ENCODE measurements at regions not wholly inside any gene's neighbourhood (a gene's known extent, or its start where the extent isn't known, plus 50 kb on each side); places are given as distances from the start of the nearest gene placed in this dataset.

DNA sequence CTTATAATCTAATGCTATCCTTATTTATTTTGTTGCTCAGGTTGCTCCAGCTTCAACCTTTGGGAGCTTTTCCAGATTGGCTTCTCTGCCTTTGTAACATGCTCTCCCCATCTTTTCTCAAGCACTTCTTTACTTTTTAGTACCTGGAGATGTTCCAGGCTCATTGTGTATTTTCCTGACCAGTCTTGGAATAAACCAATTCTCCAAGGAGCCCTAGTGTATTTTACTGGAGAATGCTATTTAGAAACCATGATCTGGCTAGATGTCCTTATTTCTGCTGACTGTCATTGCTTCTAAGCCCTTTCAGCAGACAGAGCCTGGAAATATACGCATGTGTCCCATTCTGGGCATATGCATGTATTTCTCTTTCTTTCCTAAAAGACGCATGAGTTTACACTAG lies 95.7 kb downstream of the EMX2 start:
- DNase-seq (ENCODE audit: low spot score): no peak

DNA sequence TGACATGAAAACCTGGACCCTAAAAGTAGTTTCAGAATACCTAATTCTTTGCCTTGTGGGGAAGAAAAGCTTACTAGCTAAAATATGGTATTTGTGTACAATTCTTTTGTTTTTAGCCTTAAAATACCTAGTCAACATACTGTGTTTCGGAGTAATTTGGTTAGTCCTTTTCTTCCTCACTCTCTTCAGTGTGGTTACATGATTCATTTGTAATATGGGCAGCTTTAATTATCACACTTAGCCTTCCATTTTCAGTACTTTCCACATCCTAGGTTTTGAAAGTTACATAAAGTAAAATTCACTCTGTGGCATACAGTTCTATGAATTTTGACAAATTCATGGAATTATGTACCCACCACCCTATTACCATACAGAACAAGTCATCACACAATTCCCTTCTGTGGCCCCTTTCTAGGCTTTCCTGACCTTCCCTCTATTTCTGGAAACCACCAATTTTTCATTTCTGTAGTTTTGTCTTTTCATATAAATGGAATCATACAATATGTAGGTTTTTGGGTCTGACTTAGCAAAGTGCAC lies 96.2 kb downstream of the EMX2 start:
- no peak for DNase-seq (ENCODE audit: low spot score)

DNA sequence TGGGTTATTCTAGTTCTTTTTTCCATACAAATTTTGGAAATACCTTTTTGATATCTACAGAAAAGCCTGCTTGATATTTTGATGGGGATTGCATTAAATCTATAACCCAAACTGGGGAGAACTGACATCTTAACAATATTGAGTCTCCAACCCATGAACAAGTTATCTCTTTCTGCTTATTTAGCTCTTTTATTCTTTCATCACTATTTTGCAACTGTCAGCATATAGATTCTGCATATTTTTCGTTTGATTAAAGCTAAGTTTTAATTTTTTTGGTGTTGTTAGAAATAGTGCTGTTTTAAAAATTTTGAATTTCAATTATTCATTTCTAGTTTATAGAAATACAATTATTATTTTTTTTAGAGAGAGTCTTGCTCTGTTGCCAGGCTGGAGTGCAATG lies 97.9 kb downstream of the EMX2 start:
- no peak for DNase-seq (ENCODE audit: low spot score)

DNA sequence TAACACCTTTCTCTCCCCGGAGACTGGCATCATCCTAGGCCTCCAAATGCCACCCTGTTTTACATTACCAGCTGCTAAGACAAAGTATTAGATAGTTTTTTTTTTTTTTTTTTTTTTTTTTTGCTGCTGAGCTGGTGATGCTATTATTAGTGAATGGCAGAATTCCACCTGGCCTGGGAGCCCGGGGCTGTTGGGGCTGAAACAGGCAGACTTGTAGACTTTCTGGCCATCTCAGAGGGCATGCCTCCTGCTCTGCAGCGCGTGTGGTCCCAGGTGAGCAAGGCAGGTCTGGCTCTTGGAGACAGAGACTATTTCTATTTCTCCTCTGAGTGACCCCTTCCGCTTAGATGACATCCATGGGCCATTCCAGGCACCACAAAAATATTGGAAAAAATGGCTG lies 104.2 kb downstream of the EMX2 start:
- DNase-seq (ENCODE audit: low spot score): no peak

- DNase-seq (ENCODE audit: low spot score): no peak
Measured at GRCh38 chr10:117647306-117647705, 104.8 kb downstream of the EMX2 start.

- no peak for DNase-seq (ENCODE audit: low spot score)
Measured at GRCh38 chr10:117651121-117651520, 108.6 kb downstream of the EMX2 start.

DNA sequence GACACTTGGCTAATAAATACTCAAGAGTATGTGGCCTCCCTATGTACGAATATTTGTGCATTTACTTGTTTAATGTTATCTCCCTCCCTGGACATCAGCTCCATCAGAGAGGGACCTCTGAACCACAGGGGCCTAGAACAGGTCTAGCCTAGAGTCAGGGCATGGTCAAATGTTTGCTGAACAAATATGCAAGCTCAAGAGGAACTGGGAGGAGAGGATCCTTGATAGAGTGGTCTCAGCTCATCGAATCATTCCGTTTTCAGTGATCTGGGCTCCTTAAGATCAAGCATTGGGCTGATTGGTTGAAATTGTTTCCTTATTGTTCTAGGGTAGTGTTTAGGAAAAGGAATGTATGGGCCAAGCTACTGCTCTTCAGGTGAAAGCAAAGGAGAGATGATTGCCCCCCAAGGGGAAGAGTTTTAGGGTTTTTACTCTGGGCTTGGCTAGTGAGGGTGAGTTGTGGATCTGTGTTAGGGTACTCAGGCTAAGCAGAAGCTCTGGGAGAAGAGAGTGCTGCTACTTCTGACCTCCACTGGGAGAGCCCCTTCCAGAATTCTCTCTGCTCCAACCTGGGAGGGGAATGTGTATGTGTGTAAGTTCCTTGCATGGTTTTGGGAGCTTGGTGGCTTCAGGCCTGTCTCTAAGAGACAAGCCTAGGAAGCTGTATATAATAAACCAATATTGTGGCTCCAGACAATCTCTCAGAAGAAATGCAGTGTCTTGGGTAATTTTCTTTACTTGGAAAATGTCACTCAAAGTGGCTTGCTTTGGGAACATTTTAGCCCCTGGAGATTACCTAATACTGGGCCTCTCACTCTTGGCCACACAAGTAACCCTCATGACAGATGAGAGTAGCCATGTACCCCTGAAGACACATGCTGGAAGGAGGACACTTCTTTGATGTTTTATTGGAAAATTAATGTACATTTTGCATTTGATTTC lies 110.0 kb downstream of the EMX2 start:
- no peak for DNase-seq (ENCODE audit: low spot score)

- no peak for DNase-seq (ENCODE audit: low spot score)
Measured at GRCh38 chr10:117653170-117653515, 110.6 kb downstream of the EMX2 start.

DNA sequence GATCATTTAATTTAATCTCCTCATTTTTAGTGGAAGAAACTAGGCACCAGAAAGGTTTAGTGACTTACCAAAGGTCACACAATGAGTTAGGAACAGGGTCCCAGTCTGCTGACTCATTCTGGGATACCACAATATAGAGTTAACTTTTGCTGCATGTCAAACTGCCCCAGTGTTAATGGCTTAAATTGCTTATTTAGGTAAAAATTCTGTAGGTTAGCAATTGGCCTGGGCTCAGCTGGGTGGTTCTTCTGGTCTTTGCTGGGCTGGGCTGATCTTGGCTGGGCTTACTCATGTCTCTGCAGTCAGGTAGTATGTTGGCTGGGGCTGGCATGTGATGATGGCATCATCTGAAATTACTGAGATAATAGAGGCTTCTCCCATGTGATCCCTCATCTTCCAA lies 111.6 kb downstream of the EMX2 start:
- no peak for DNase-seq (ENCODE audit: low spot score)

- no peak for DNase-seq (ENCODE audit: low spot score)
Measured at GRCh38 chr10:117656385-117657367, 114.1 kb downstream of the EMX2 start.

GRCh38 chr10:117661316-117661715 lies 118.8 kb downstream of the EMX2 start:
- no peak for DNase-seq (ENCODE audit: low spot score)

- no peak for DNase-seq (ENCODE audit: low spot score)
Measured at GRCh38 chr10:117662126-117662525, 119.6 kb downstream of the EMX2 start.

DNA sequence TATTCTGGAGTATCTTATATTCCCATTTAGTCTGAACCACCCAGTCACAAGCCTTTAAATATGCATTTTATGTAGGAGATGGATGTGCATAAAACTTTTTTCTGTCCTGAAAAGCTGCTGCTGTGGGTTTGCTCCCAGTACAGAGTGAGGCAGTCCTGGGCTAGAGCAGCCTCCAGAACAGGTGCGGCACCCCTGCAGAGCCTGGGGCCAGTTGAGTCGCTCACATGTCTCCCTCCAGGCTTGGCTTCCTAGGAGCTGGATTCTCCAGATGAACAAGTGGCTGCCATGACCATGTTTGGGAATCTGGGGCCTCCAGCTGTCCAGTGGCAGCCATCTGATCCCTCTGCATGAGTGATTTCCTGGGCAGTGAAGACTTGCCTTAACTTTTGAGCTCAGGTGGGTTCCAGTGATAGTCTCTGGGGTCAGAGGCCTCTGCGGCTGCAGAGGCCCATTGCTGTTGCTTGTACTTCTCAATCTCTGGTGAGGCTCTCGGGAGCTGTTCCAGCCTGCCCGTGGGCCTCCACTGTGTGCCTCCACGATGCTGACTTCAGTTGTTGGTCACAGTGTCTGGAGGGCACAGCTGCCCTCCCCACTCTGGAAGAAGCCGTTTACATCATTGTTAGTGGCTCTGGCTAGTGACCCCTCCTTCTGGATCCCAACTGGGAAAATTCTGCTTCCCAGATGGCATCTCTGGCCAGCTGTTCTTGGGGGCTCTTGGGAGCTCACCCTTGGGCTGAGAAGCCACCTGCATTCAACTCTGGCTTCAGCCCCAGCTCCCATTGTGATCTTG lies 120.4 kb downstream of the EMX2 start:
- no peak for DNase-seq (ENCODE audit: low spot score)

GRCh38 chr10:117663750-117664149 lies 121.2 kb downstream of the EMX2 start:
- DNase-seq (ENCODE audit: low spot score): no peak

- no peak for DNase-seq (ENCODE audit: low spot score)
Measured at GRCh38 chr10:117664288-117664687, 121.7 kb downstream of the EMX2 start.

GRCh38 chr10:117666166-117666565 lies 123.6 kb downstream of the EMX2 start:
- DNase-seq (ENCODE audit: low spot score): no peak

DNA sequence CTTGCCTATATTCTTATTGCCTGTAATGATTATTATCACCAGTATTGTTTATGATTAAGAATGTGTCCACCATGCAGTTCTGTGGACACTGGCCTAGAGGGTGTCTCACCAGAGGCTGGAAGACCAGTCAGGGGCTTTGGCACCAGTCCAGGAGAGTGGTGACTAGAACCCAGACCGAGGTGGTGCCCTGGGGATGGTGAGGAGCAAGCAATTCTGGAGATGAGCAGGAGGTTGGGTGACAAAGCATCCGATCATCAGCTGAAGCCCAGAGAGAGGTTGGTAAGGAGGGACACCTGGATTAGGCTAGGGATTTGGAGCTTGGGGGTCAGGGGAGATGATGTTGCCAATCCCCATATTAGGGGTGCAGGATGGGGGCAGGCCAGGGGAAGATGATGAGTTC lies 124.4 kb downstream of the EMX2 start:
- no peak for DNase-seq (ENCODE audit: low spot score)

GRCh38 chr10:117667831-117668230 lies 125.3 kb downstream of the EMX2 start:
- no peak for DNase-seq (ENCODE audit: low spot score)

GRCh38 chr10:117668327-117669008 lies 125.9 kb downstream of the EMX2 start:
- no peak for DNase-seq (ENCODE audit: low spot score)

DNA sequence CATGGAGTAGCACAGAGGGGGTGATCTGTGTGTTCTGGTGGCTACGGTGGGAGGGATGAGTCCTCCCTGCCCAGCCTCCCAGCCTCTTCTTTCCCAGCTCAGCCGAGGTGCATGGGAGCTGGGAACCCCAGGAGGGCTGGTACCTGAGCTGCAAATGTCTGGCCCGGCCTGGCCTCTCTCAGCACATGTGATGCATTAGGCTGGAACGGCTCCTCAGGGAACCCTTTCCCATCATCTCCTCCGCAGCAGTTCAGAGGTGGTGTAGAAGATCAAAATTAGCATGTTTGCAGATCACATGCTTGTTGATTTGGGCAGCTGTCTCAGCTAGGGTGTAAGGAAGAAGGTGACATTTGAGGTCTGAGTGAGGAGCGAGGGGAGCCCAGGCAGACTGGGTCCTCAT lies 126.6 kb downstream of the EMX2 start:
- no peak for DNase-seq (ENCODE audit: low spot score)

All from CD4-positive, alpha-beta T cell treated with Interleukin-6 at 100 ng/mL for 8 hours (primary cell).